ENCODE measurements at regions not wholly inside any gene's neighbourhood (a gene's known extent, or its start where the extent isn't known, plus 50 kb on each side); places are given as distances from the start of the nearest gene placed in this dataset.

- peak; percentile 87 for DNase-seq
Observed at GRCh38 chr6:134706806-134707205, 243.1 kb downstream of the ALDH8A1 start.

DNA sequence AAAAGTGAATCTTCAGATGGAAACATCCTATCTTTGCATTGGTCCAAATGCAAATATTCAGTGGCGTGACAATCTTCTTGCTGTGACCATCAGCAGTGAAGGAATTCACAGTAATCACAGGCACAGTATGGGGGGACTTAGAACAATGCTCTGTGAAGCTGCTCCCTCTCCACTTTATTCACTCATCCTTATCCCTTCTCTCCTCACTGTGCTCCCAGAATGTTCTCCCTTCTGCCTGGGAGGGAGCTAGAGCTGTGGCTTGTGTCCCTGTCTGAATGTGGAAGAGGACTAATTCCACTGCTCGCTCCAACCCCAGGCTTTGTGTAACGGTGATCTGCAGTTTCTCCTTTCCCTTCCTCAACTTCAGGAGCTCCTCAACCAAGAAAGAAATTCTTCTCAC, 243.7 kb downstream of the ALDH8A1 start:
- no peak for DNase-seq

GRCh38 chr6:134703206-134703605, 246.7 kb downstream of the ALDH8A1 start:
- no peak for DNase-seq

GRCh38 chr6:134702279-134702678, 247.6 kb downstream of the ALDH8A1 start:
- DNase-seq = no peak

DNA sequence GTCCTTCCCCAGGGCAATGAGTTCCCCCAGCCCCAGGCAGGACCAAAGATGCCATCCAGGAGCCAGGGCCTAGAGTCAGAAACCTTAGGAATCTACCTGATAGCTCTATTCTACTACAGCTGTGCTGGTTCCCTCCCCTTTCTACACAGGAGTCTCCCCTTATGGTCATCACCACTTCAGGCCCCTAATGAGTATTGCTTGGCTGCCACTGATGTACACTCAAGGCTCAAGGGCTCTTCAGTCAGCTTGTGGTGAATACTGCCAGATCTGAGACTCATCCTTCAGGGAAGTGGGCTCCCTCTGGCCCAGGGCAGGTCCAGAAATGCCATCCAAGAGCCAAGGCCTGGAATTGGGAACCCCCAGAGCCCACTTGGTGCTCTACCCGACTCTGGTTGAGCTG, 248.6 kb downstream of the ALDH8A1 start:
- DNase-seq = no peak

GRCh38 chr6:134698228-134698627, 251.7 kb downstream of the ALDH8A1 start:
- DNase-seq = no peak

GRCh38 chr6:134692008-134692407, 257.9 kb downstream of the ALDH8A1 start:
- DNase-seq = no peak

DNA sequence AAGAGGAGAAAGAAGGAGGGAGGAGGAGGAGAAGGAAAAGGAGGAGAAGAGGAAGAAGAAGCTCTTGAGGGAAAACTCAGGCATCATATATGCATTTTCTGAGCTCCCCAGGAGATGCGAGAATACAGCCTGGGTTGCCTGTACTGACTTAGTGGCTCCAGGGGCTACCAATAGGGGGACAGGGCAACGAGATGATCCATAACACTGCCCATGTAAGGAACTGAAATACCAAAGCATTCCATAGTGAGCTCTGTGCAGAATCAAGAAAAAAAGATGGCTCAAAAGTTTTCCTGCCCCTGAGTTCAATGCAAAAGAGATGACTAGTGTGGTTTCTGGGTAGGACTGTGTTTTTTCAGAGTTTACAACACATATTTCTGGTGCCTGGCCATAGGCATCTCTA, 258.7 kb downstream of the ALDH8A1 start:
- DNase-seq = no peak

DNA sequence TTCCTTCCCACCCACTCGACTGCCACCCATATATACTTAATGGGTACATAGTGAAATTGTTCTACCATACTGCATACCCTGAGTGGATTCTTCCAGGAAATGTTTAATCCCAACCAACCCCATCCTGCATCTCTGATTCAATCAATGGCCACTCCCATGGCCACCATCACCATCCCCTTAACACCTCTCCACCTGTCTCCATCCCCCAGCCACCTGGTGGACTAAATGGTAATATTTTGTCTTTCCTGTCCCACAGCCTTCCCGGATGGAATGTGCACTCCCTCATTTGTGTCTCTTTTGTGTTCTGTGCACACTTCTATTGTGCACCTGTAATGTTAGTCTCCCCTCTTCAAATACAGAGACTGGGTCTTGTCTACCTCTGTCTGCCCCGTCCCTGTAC, 259.9 kb downstream of the ALDH8A1 start:
- DNase-seq = no peak

- DNase-seq = no peak
Observed at GRCh38 chr6:134689641-134690040, 260.3 kb downstream of the ALDH8A1 start.

GRCh38 chr6:134689177-134689576, 260.7 kb downstream of the ALDH8A1 start:
- no peak for DNase-seq

GRCh38 chr6:134686071-134686470, 263.8 kb downstream of the ALDH8A1 start:
- DNase-seq = peak; percentile 49

DNA sequence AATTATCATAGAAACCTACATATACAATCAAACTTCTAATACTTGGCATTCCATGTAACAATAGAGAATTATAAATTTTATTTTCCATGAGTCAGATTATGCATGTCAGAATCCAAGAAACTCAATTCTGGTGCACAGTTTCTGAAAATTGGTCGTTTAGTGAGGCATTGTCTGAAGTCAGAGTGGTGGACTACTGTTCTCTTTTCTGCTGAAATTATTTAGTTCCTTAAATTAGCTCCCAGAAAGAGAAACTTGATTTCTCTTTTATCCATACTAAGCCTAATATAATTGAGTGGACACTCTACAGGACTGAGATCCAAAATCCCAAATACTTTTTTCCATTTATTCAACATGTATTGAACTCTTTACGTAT, 265.5 kb downstream of the ALDH8A1 start:
- DNase-seq = peak; percentile 26

GRCh38 chr6:134683783-134684422, 266.0 kb downstream of the ALDH8A1 start:
- DNase-seq = peak; percentile 69

GRCh38 chr6:134680433-134680832, 269.5 kb downstream of the ALDH8A1 start:
- no peak for DNase-seq

DNA sequence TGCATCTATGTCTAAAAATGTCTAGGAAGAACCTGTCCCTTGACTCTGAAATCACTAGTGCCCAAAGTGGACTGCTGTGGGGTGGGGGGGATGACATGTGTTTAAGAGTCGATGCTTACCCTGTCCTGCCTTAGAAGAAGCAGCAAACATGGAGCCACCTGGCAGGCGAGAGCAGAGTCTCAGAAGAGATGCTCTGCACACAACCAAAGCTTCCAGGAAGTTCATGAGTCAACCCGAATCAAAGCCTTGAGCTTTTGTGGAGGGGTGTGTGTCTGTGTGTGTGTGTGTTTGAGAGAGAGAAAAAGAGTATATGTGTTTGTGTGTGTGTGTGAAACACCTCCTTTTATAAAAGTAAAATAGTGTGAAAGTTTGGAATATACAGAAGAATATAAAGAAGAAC, 269.9 kb downstream of the ALDH8A1 start:
- DNase-seq = peak; percentile 31

DNA sequence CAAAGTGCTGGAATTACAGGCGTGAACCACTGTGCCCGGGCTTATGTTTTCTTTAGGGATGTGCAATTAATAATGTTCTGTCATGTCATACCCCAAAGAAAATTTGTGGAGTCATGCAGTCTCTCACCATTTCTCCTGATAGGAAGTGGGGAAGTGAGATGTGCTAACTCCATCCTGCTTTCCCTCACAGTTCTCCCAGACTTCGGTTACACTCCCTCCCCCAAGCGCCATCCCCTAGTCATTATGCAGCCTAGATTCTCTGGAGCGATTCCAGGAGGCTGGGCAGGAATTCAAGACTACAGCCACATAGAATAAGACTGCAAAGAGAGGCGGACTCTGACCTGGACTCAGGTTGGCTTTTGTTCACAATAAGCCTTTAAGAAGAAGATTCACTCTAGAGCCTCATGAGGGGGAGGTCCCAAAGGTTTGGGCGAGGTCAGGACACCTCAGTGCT, 271.4 kb downstream of the ALDH8A1 start:
- DNase-seq = peak; percentile 94

- peak; percentile 58 for DNase-seq
Observed at GRCh38 chr6:134676307-134677281, 273.3 kb downstream of the ALDH8A1 start.

- DNase-seq = no peak
Observed at GRCh38 chr6:134675110-134676054, 274.5 kb downstream of the ALDH8A1 start.

DNA sequence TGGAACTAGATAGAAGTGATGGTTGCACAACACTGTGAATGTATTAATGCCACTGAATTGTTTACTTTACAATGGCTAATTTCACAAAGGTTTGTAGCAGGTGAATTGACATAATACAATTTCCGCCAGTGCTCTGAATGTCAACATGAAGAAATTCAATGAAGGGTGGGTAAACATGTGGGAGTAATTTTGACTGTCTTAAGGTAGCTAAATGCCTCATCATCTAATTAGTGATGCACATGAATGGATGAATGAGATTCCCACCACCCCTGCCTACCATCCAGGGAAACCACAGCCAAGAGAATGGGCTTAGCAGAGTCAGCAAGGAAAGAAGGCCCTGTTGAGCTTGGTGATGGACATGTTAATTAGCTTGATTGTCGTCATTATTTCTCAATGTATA, 275.3 kb downstream of the ALDH8A1 start:
- no peak for DNase-seq

GRCh38 chr6:134669485-134669884, 280.4 kb downstream of the ALDH8A1 start:
- DNase-seq = no peak

DNA sequence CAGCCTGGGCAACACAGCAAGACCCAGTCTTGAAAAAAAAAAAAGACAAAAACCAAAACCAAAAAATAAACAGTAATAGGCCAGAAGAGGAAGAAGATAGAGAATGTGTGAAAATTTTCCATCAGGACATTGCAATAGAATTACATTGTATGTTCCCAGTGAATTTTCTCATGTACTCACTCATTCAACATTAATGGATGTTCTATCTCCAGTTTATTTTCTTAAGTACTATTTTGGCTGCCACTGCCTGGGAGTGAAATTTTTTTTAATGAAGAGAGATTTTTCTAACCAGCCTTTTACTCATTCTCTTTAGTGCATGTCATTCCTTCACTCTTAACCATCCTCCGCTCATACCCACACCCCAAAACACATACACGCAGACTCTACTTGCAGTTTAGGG, 282.8 kb downstream of the ALDH8A1 start:
- DNase-seq = no peak

GRCh38 chr6:134666125-134666524, 283.8 kb downstream of the ALDH8A1 start:
- DNase-seq = no peak

All from fibroblast of skin of right biceps (primary cell).